MM.1S (cell line): ENCODE measurements at regions not wholly inside any gene's neighbourhood (a gene's known extent, or its start where the extent isn't known, plus 50 kb on each side); places are given as distances from the start of the nearest gene placed in this dataset.
A peak's percentile ranks its signal among the peaks of the same experiment; 100 is the strongest.

Source experiments
- DNase-seq: peaks from one replicate; pipeline ENCODE4 v3.0.0-alpha.2; 2015
- H2AFZ ChIP-seq: fragments of 300-600 bp; sonication (generic); 2 replicates; pipeline ENCODE4 v1.6.0; 2016; ENCODE audit warnings: antibody characterized with exemption, low read length
- H3F3A ChIP-seq: fragments of 300-600 bp; sonication (generic); 2 replicates; pipeline ENCODE4 v1.6.1; 2016; ENCODE audit warnings: mild to moderate bottlenecking, antibody characterized with exemption, low read length, moderate library complexity, mixed read lengths; ENCODE audit not compliant: insufficient read depth
- H3K27ac ChIP-seq: fragments of 300-600 bp; sonication (generic); 2 replicates; pipeline ENCODE4 v1.5.1; 2016; ENCODE audit warnings: mild to moderate bottlenecking, low read length
- H3K27me3 ChIP-seq: fragments of 300-600 bp; sonication (generic); replicated peaks from 2 replicates; pipeline ENCODE4 v1.6.0; 2016; ENCODE audit warnings: low read length; ENCODE audit not compliant: insufficient read depth
- H3K36me3 ChIP-seq: fragments of 300-600 bp; sonication (generic); replicated peaks from 2 replicates; pipeline ENCODE4 v1.6.1; 2016; ENCODE audit warnings: mild to moderate bottlenecking, low read length, mixed read lengths; ENCODE audit not compliant: insufficient read depth
- H3K4me1 ChIP-seq: fragments of 300-600 bp; sonication (generic); 2 replicates; pipeline ENCODE4 v1.6.1; 2016; ENCODE audit warnings: low read length, mixed read lengths
- H3K4me2 ChIP-seq: fragments of 300-600 bp; sonication (generic); 2 replicates; pipeline ENCODE4 v1.6.0; 2016; ENCODE audit warnings: low read depth, low read length
- H3K4me3 ChIP-seq: fragments of 300-600 bp; sonication (generic); 2 replicates; pipeline ENCODE4 v1.5.1; 2016; ENCODE audit warnings: low read length, mixed read lengths
- H3K79me2 ChIP-seq: fragments of 300-600 bp; sonication (generic); 2 replicates; pipeline ENCODE4 v1.6.1; 2016; ENCODE audit warnings: mixed run types, low read length, mixed read lengths
- H3K9ac ChIP-seq: fragments of 300-600 bp; sonication (generic); 2 replicates; pipeline ENCODE4 v1.6.1; 2016; ENCODE audit warnings: low read length, mixed read lengths
- H3K9me2 ChIP-seq: fragments of 300-600 bp; sonication (generic); replicated peaks from 2 replicates; pipeline ENCODE4 v1.6.1; 2016; ENCODE audit warnings: mild to moderate bottlenecking, low read length, mixed read lengths; ENCODE audit not compliant: insufficient read depth
- H3K9me3 ChIP-seq: fragments of 300-600 bp; sonication (generic); replicated peaks from 2 replicates; pipeline ENCODE4 v1.6.1; 2016; ENCODE audit warnings: mild to moderate bottlenecking, low read length, mixed read lengths; ENCODE audit not compliant: insufficient read depth
- H4K20me1 ChIP-seq: fragments of 300-600 bp; sonication (generic); 2 replicates; pipeline ENCODE4 v1.6.1; 2016; ENCODE audit warnings: mild to moderate bottlenecking, low read length, moderate library complexity, mixed read lengths; ENCODE audit not compliant: insufficient read depth
- CTCF ChIP-seq: fragments of 300-600 bp; sonication (generic); IDR thresholded peaks from 2 replicates; pipeline ENCODE4 v1.5.1; 2016; ENCODE audit warnings: antibody characterized with exemption, low read length, mixed read lengths
- EZH2 ChIP-seq: fragments of 300-600 bp; sonication (generic); optimal IDR thresholded peaks from 2 replicates; pipeline ENCODE3; 2017; ENCODE audit warnings: low read depth, mild to moderate bottlenecking, antibody characterized with exemption, low read length, mixed read lengths
- EZH2phosphoT487 ChIP-seq: fragments of 300-600 bp; sonication (generic); IDR thresholded peaks from 2 replicates; pipeline ENCODE4 v1.6.1; 2018; ENCODE audit warnings: antibody characterized with exemption, low read length

GRCh38 chr7:25646726-25647413, 418.6 kb upstream of the NPVF start:
- no peak overlapping the region for H2AFZ ChIP-seq
- H3K4me2 ChIP-seq: no peak overlapping the region
- DNase-seq: no peak
- TF ChIP-seq CTCF: no peak
- TF ChIP-seq EZH2phosphoT487: no peak
- TF ChIP-seq EZH2: no peak
- no peak overlapping the region for H3K27ac ChIP-seq
- H3K36me3 ChIP-seq: no peaks in the 10 kb centered on the region
- no peaks in the 10 kb centered on the region for H3K79me2 ChIP-seq
- no peaks in the 10 kb centered on the region for H3F3A ChIP-seq
- no peak overlapping the region for H3K4me3 ChIP-seq
- H3K9me3 ChIP-seq: no peaks in the 10 kb centered on the region
- H3K9ac ChIP-seq: no peak overlapping the region
- H3K4me1 ChIP-seq: no peaks in the 10 kb centered on the region
- no peaks in the 10 kb centered on the region for H4K20me1 ChIP-seq
- H3K9me2 ChIP-seq: no peaks in the 10 kb centered on the region
- no peaks in the 10 kb centered on the region for H3K27me3 ChIP-seq

GRCh38 chr7:25647872-25648271, 419.6 kb upstream of the NPVF start:
- no peaks in the 10 kb centered on the region for H3F3A ChIP-seq
- H3K4me1 ChIP-seq: no peaks in the 10 kb centered on the region
- H3K27ac ChIP-seq: no peak overlapping the region
- H3K36me3 ChIP-seq: no peaks in the 10 kb centered on the region
- no peak overlapping the region for H2AFZ ChIP-seq
- no peak for DNase-seq
- H3K9me2 ChIP-seq: no peaks in the 10 kb centered on the region
- no peaks in the 10 kb centered on the region for H4K20me1 ChIP-seq
- no peak overlapping the region for H3K9ac ChIP-seq
- no peak overlapping the region for H3K4me2 ChIP-seq
- H3K79me2 ChIP-seq: no peaks in the 10 kb centered on the region
- no peaks in the 10 kb centered on the region for H3K27me3 ChIP-seq
- no peaks in the 10 kb centered on the region for H3K9me3 ChIP-seq
- TF ChIP-seq CTCF: no peak
- no peak for TF ChIP-seq EZH2
- no peak for TF ChIP-seq EZH2phosphoT487
- H3K4me3 ChIP-seq: no peak overlapping the region

GRCh38 chr7:25652366-25652765, 424.1 kb upstream of the NPVF start:
- TF ChIP-seq EZH2phosphoT487: no peak
- no peak for TF ChIP-seq CTCF
- no peak for TF ChIP-seq EZH2
- Histone ChIP-seq H3K36me3 (no peaks in the 10 kb centered on the region), H3K4me3 (no peak overlapping the region), H3K79me2 (no peaks in the 10 kb centered on the region), H4K20me1 (no peaks in the 10 kb centered on the region), H3K9ac (no peak overlapping the region), H3K27me3 (no peaks in the 10 kb centered on the region), H2AFZ (no peak overlapping the region), H3F3A (no peaks in the 10 kb centered on the region), H3K27ac (no peak overlapping the region), H3K4me2 (no peak overlapping the region), H3K9me3 (no peaks in the 10 kb centered on the region), H3K9me2 (no peaks in the 10 kb centered on the region), H3K4me1 (no peaks in the 10 kb centered on the region)
- peak; percentile 17 for DNase-seq
